ENCODE measurements at regions not wholly inside any gene's neighbourhood (a gene's known extent, or its start where the extent isn't known, plus 50 kb on each side); places are given as distances from the start of the nearest gene placed in this dataset.
"Not testable (repeated sequence)": the region's sequence is repeated elsewhere in the genome, so short reads cannot be mapped to it uniquely, and the experiment has no call there.

- DNase-seq = not testable (repeated sequence)
Observed at GRCh38 chr10:46645110-46645509, 66.2 kb downstream of the SYT15 start.

- not testable (repeated sequence) for DNase-seq
Observed at GRCh38 chr10:46646132-46646531, 67.2 kb downstream of the SYT15 start.

GRCh38 chr10:46650967-46651366, 72.0 kb downstream of the SYT15 start:
- DNase-seq = not testable (repeated sequence)

GRCh38 chr10:46657437-46657836, 78.5 kb downstream of the SYT15 start:
- not testable (repeated sequence) for DNase-seq

GRCh38 chr10:46660027-46660834, 81.3 kb downstream of the SYT15 start:
- not testable (repeated sequence) for DNase-seq

GRCh38 chr10:46660835-46661164, 81.9 kb downstream of the SYT15 start:
- not testable (repeated sequence) for DNase-seq

- DNase-seq = not testable (repeated sequence)
Observed at GRCh38 chr10:46665536-46665935, 86.6 kb downstream of the SYT15 start.

- not testable (repeated sequence) for DNase-seq
Observed at GRCh38 chr10:46668357-46668997, 89.5 kb downstream of the SYT15 start.

GRCh38 chr10:46677836-46678435, 99.0 kb downstream of the SYT15 start:
- not testable (repeated sequence) for DNase-seq

- DNase-seq = not testable (repeated sequence)
Observed at GRCh38 chr10:46691397-46691796, 112.5 kb downstream of the SYT15 start.

- DNase-seq = not testable (repeated sequence)
Observed at GRCh38 chr10:46693218-46693617, 114.3 kb downstream of the SYT15 start.

- DNase-seq = not testable (repeated sequence)
Observed at GRCh38 chr10:46717264-46717663, 138.3 kb downstream of the SYT15 start.

GRCh38 chr10:46718014-46718413, 139.1 kb downstream of the SYT15 start:
- not testable (repeated sequence) for DNase-seq

GRCh38 chr10:46720386-46720785, 141.5 kb downstream of the SYT15 start:
- DNase-seq = peak; percentile 1

- DNase-seq = not testable (repeated sequence)
Observed at GRCh38 chr10:46720811-46721518, 142.0 kb downstream of the SYT15 start.

GRCh38 chr10:46724258-46724657, 145.3 kb downstream of the SYT15 start:
- not testable (repeated sequence) for DNase-seq

- DNase-seq = not testable (repeated sequence)
Observed at GRCh38 chr10:46728359-46728758, 149.4 kb downstream of the SYT15 start.

- not testable (repeated sequence) for DNase-seq
Observed at GRCh38 chr10:46730729-46731128, 151.8 kb downstream of the SYT15 start.

- DNase-seq = not testable (repeated sequence)
Observed at GRCh38 chr10:46733635-46734261, 154.8 kb downstream of the SYT15 start.

GRCh38 chr10:46734262-46734642, 155.3 kb downstream of the SYT15 start:
- DNase-seq = not testable (repeated sequence)

GRCh38 chr10:46739919-46740318, 161.0 kb downstream of the SYT15 start:
- DNase-seq = not testable (repeated sequence)

GRCh38 chr10:46740368-46740767, 161.4 kb downstream of the SYT15 start:
- DNase-seq = not testable (repeated sequence)

- DNase-seq = not testable (repeated sequence)
Observed at GRCh38 chr10:46749003-46749402, 162.2 kb upstream of the PTPN20 start.

All from RPMI8226 (cell line).